GM23338 (cell line): ENCODE measurements at regions not wholly inside any gene's neighbourhood (a gene's known extent, or its start where the extent isn't known, plus 50 kb on each side); places are given as distances from the start of the nearest gene placed in this dataset.
A peak's percentile ranks its signal among the peaks of the same experiment; 100 is the strongest.

Experiments used
- ATAC-seq: fragments of 200-7000 bp; cut with Tn5 transposase; 3 replicates; pipeline ENCODE4 v1.9.1; 2020
- DNase-seq: peaks from one replicate; pipeline ENCODE4 v3.0.0-alpha.2; 2015; ENCODE audit warnings: low spot score
- H2AFZ ChIP-seq: fragments of 200-600 bp; sonication (generic); 2 replicates; pipeline ENCODE4 v1.8.0; 2016; ENCODE audit warnings: antibody characterized with exemption, mild to moderate bottlenecking, moderate library complexity
- H3F3A ChIP-seq: fragments of 200-600 bp; sonication (generic); replicated peaks from 2 replicates; pipeline ENCODE4 v1.8.0; 2017; ENCODE audit warnings: antibody characterized with exemption, mixed run types, low read depth
- H3K27ac ChIP-seq: fragments of 200-600 bp; sonication (generic); 2 replicates; pipeline ENCODE4 v1.6.1; 2016; ENCODE audit warnings: low read depth
- H3K27me3 ChIP-seq: fragments of 200-600 bp; sonication (generic); 2 replicates; pipeline ENCODE4 v1.8.0; 2016; ENCODE audit warnings: mild to moderate bottlenecking, mixed run types, moderate library complexity; ENCODE audit not compliant: insufficient read depth
- H3K36me3 ChIP-seq: fragments of 200-600 bp; sonication (generic); 2 replicates; pipeline ENCODE4 v1.8.0; 2016; ENCODE audit warnings: mild to moderate bottlenecking; ENCODE audit not compliant: insufficient read depth
- H3K4me1 ChIP-seq: fragments of 200-600 bp; sonication (generic); 2 replicates; pipeline ENCODE4 v1.8.0; 2016; ENCODE audit warnings: mild to moderate bottlenecking, moderate library complexity; ENCODE audit not compliant: insufficient read depth
- H3K4me2 ChIP-seq: fragments of 200-600 bp; sonication (generic); 2 replicates; pipeline ENCODE4 v1.7.1; 2017; ENCODE audit warnings: mixed run types
- H3K4me3 ChIP-seq: fragments of 200-600 bp; sonication (generic); 2 replicates; pipeline ENCODE4 v1.6.1; 2016; ENCODE audit warnings: mixed run types
- H3K79me2 ChIP-seq: fragments of 200-600 bp; sonication (generic); replicated peaks from 2 replicates; pipeline ENCODE4 v1.8.0; 2017; ENCODE audit warnings: mild to moderate bottlenecking; ENCODE audit not compliant: insufficient read depth
- H3K9me2 ChIP-seq: fragments of 200-600 bp; sonication (generic); 2 replicates; pipeline ENCODE4 v1.8.0; 2017; ENCODE audit not compliant: insufficient read depth
- H4K20me1 ChIP-seq: fragments of 200-600 bp; sonication (generic); replicated peaks from 2 replicates; pipeline ENCODE4 v1.8.0; 2017; ENCODE audit warnings: mild to moderate bottlenecking; ENCODE audit not compliant: insufficient read depth
- H3K27ac Mint-ChIP-seq: 2 replicates; pipeline ENCODE4 v1.8.0; 2020; ENCODE audit warnings: inconsistent platforms, mild to moderate bottlenecking, moderate library complexity, mixed read lengths
- H3K27me3 Mint-ChIP-seq: 3 replicates; pipeline ENCODE4 v1.8.0; 2022; ENCODE audit warnings: low read depth, mild to moderate bottlenecking, moderate library complexity, mixed read lengths, inconsistent platforms; ENCODE audit not compliant: insufficient read depth, poor library complexity
- H3K36me3 Mint-ChIP-seq: 3 replicates; pipeline ENCODE4 v1.8.0; 2021; ENCODE audit warnings: low read depth, mild to moderate bottlenecking, inconsistent platforms, moderate library complexity, mixed read lengths
- H3K4me1 Mint-ChIP-seq: 3 replicates; pipeline ENCODE4 v1.8.0; 2020; ENCODE audit warnings: mild to moderate bottlenecking, inconsistent platforms, mixed read lengths
- H3K4me3 Mint-ChIP-seq: 3 replicates; pipeline ENCODE4 v1.8.0; 2021; ENCODE audit warnings: moderate library complexity, mild to moderate bottlenecking, inconsistent platforms, mixed read lengths
- H3K9me3 Mint-ChIP-seq: 3 replicates; pipeline ENCODE4 v1.8.0; 2020; ENCODE audit warnings: moderate library complexity, mild to moderate bottlenecking, inconsistent platforms, mixed read lengths
- CREB1 ChIP-seq: fragments of 250-450 bp; sonication (Bioruptor Pico); IDR thresholded peaks from 2 replicates; pipeline ENCODE4 v1.5.0; 2020; ENCODE audit warnings: low read depth, mild to moderate bottlenecking, moderate library complexity
- CTCF ChIP-seq, 2 experiments: fragments of 200-600 bp in 1 of 2; sonication (generic) in 1 of 2; conservative IDR thresholded peaks; 2 replicates each; pipeline versions ENCODE4 v1.5.1 to v1.6.1; 2016 to 2017; ENCODE audit warnings: antibody characterized with exemption in 2 of 2, low read depth in 2 of 2, mild to moderate bottlenecking in 2 of 2, moderate library complexity in 1 of 2
- EZH2 ChIP-seq: fragments of 200-600 bp; sonication (generic); IDR thresholded peaks from one replicate; pipeline ENCODE4 v1.8.0; 2017; ENCODE audit warnings: antibody characterized with exemption, mild to moderate bottlenecking, low read depth; ENCODE audit not compliant: unreplicated experiment
- EZH2phosphoT487 ChIP-seq: fragments of 200-600 bp; sonication (generic); IDR thresholded peaks from one replicate; pipeline ENCODE4 v1.8.1; 2018; ENCODE audit warnings: antibody characterized with exemption; ENCODE audit not compliant: unreplicated experiment
- JUNB ChIP-seq: IDR thresholded peaks from one replicate; pipeline ENCODE4 v1.6.1; 2016; ENCODE audit warnings: antibody characterized with exemption; ENCODE audit not compliant: unreplicated experiment
- NANOG ChIP-seq: IDR thresholded peaks from 2 replicates; pipeline ENCODE4 v1.6.1; 2016; ENCODE audit warnings: antibody characterized with exemption, borderline replicate concordance
- POLR2AphosphoS5 ChIP-seq: IDR thresholded peaks from 2 replicates; pipeline ENCODE4 v1.6.1; 2016; ENCODE audit warnings: antibody characterized with exemption, low read depth
- STAT1 ChIP-seq: IDR thresholded peaks from one replicate; pipeline ENCODE4 v1.6.1; 2016; ENCODE audit warnings: antibody characterized with exemption; ENCODE audit not compliant: unreplicated experiment
- ZNF114 ChIP-seq: fragments of 250-450 bp; sonication (Bioruptor Pico); IDR thresholded peaks from 2 replicates; pipeline ENCODE4 v1.5.0; 2020; ENCODE audit warnings: mild to moderate bottlenecking, moderate library complexity
- ZNF331 ChIP-seq: fragments of 250-450 bp; sonication (Bioruptor Pico); IDR thresholded peaks from 2 replicates; pipeline ENCODE4 v1.5.0; 2020; ENCODE audit warnings: low read depth, mild to moderate bottlenecking, moderate library complexity
- ZNF462 ChIP-seq: fragments of 250-450 bp; sonication (Bioruptor Pico); IDR thresholded peaks from 2 replicates; pipeline ENCODE4 v1.5.0; 2020; ENCODE audit warnings: mild to moderate bottlenecking, moderate library complexity
- TF ChIP-seq, protein P1 (sequence below): IDR thresholded peaks from 2 replicates; pipeline ENCODE4 v1.6.1; 2016; ENCODE audit warnings: antibody characterized with exemption
- TF ChIP-seq, protein P2 (sequence below): IDR thresholded peaks from one replicate; pipeline ENCODE4 v1.6.1; 2018; ENCODE audit warnings: antibody characterized with exemption; ENCODE audit not compliant: unreplicated experiment

DNA sequence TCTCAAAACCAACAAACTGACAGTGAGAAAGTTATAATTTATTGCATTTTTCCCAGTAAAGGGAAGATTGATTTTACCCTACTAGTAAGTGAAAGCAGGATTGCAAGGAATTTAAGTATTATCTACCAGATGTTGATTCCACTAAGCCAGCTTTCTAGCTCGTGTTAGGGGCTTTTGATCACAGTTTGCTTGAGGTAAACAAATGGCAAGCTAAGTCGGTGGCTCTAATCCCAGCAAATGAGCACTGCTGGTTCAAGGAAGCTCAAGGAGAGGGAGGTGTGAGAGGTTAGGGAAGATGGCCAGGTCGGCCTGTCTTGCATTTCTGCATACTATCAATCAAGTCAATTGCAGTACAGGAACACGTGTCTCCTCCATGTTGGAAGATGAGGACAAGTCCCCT is 448.7 kb upstream of the POM121L12 start:
- ATAC-seq: peak; percentile 43; the same call in 1 of the 3 replicates
- peak overlapping the region; percentile 34; the same call in 1 of the 2 replicates for H3K27ac Mint-ChIP-seq

More for the DNA sequence above, 448.7 kb upstream of the POM121L12 start:
- Histone ChIP-seq H3F3A (no peaks in the 10 kb centered on the region), H4K20me1 (no peaks in the 10 kb centered on the region), H3K4me1 (peaks cover 16% of the 10 kb centered on the region; the same call in 1 of the 2 replicates), H3K4me2 (no peak overlapping the region), H3K79me2 (no peaks in the 10 kb centered on the region), H3K9me2 (peaks cover 8% of the 10 kb centered on the region; the same call in 1 of the 2 replicates), H3K4me3 (no peak overlapping the region), H3K36me3 (no peaks in the 10 kb centered on the region), H3K27ac (no peak overlapping the region), H3K27me3 (no peaks in the 10 kb centered on the region), H2AFZ (no peak overlapping the region)
- Mint-ChIP-seq H3K27me3 (peaks cover 3% of the 10 kb centered on the region), H3K4me3 (no peak overlapping the region), H3K4me1 (peaks cover 17% of the 10 kb centered on the region), H3K9me3 (no peaks in the 10 kb centered on the region; the same call in 2 of the 3 replicates), H3K36me3 (peaks cover under 1% of the 10 kb centered on the region; the same call in 1 of the 3 replicates)
- DNase-seq: peak; percentile 28
- no peak for TF ChIP-seq POLR2AphosphoS5
- no peak for TF ChIP-seq JUNB
- no peak for TF ChIP-seq STAT1
- TF ChIP-seq CREB1 (CRISPR knock-in tag): no peak
- no peak for TF ChIP-seq ZNF114 (CRISPR knock-in tag)
- no peak for TF ChIP-seq CTCF (conservative IDR thresholded peaks at IDR 0.05; ENCODE audit: low read depth in 2 of 2)
- TF ChIP-seq NANOG: no peak
- TF ChIP-seq EZH2phosphoT487: no peak
- TF ChIP-seq ZNF331 (CRISPR knock-in tag): no peak
- TF ChIP-seq, protein P1, sequence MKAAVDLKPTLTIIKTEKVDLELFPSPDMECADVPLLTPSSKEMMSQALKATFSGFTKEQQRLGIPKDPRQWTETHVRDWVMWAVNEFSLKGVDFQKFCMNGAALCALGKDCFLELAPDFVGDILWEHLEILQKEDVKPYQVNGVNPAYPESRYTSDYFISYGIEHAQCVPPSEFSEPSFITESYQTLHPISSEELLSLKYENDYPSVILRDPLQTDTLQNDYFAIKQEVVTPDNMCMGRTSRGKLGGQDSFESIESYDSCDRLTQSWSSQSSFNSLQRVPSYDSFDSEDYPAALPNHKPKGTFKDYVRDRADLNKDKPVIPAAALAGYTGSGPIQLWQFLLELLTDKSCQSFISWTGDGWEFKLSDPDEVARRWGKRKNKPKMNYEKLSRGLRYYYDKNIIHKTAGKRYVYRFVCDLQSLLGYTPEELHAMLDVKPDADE: no peak
- no peak for TF ChIP-seq EZH2
- TF ChIP-seq, protein P2, sequence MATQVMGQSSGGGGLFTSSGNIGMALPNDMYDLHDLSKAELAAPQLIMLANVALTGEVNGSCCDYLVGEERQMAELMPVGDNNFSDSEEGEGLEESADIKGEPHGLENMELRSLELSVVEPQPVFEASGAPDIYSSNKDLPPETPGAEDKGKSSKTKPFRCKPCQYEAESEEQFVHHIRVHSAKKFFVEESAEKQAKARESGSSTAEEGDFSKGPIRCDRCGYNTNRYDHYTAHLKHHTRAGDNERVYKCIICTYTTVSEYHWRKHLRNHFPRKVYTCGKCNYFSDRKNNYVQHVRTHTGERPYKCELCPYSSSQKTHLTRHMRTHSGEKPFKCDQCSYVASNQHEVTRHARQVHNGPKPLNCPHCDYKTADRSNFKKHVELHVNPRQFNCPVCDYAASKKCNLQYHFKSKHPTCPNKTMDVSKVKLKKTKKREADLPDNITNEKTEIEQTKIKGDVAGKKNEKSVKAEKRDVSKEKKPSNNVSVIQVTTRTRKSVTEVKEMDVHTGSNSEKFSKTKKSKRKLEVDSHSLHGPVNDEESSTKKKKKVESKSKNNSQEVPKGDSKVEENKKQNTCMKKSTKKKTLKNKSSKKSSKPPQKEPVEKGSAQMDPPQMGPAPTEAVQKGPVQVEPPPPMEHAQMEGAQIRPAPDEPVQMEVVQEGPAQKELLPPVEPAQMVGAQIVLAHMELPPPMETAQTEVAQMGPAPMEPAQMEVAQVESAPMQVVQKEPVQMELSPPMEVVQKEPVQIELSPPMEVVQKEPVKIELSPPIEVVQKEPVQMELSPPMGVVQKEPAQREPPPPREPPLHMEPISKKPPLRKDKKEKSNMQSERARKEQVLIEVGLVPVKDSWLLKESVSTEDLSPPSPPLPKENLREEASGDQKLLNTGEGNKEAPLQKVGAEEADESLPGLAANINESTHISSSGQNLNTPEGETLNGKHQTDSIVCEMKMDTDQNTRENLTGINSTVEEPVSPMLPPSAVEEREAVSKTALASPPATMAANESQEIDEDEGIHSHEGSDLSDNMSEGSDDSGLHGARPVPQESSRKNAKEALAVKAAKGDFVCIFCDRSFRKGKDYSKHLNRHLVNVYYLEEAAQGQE: no peak
- TF ChIP-seq ZNF462 (CRISPR knock-in tag): no peak
